Osteoblast (primary cell): ENCODE measurements at regions not wholly inside any gene's neighbourhood (a gene's known extent, or its start where the extent isn't known, plus 50 kb on each side); places are given as distances from the start of the nearest gene placed in this dataset.

Experiments used
- DNase-seq: peaks from one replicate; pipeline ENCODE4 v3.0.0; 2011; ENCODE audit warnings: low spot score, mixed read lengths; ENCODE audit not compliant: insufficient read length; ENCODE audit errors: missing footprints
- H2AFZ ChIP-seq: 2 replicates; pipeline ENCODE4 v1.6.0; 2011; ENCODE audit warnings: mild to moderate bottlenecking, low read length
- H3K27ac ChIP-seq: 2 replicates; pipeline ENCODE4 v1.5.1; 2011; ENCODE audit warnings: mild to moderate bottlenecking, low read depth, low read length, moderate library complexity
- H3K27me3 ChIP-seq: 2 replicates; pipeline ENCODE4 v1.6.0; 2012; ENCODE audit warnings: mild to moderate bottlenecking, control low read depth, inconsistent platforms, low read length, moderate library complexity; ENCODE audit not compliant: insufficient read depth
- H3K36me3 ChIP-seq: 2 replicates; pipeline ENCODE4 v1.5.1; 2011; ENCODE audit warnings: mild to moderate bottlenecking, low read length, control low read depth, moderate library complexity; ENCODE audit not compliant: insufficient read depth
- H3K4me1 ChIP-seq: 2 replicates; pipeline ENCODE4 v1.5.1; 2011; ENCODE audit warnings: mild to moderate bottlenecking, low read length, control low read depth, moderate library complexity; ENCODE audit not compliant: insufficient read depth
- H3K4me2 ChIP-seq: 2 replicates; pipeline ENCODE4 v1.6.0; 2011; ENCODE audit warnings: mild to moderate bottlenecking, low read length; ENCODE audit not compliant: insufficient read depth
- H3K4me3 ChIP-seq: fragments of 200-600 bp; sonication (generic); 3 replicates; pipeline ENCODE4 v1.5.1; 2012; ENCODE audit warnings: mild to moderate bottlenecking, low read length, inconsistent platforms; ENCODE audit not compliant: insufficient read depth
- H3K79me2 ChIP-seq: 2 replicates; pipeline ENCODE4 v1.6.0; 2012; ENCODE audit warnings: mild to moderate bottlenecking, low read length, control low read depth, inconsistent platforms; ENCODE audit not compliant: insufficient read depth
- H3K9me3 ChIP-seq: 2 replicates; pipeline ENCODE4 v1.5.1; 2011; ENCODE audit warnings: low read depth, low read length, control low read depth
- H4K20me1 ChIP-seq: 2 replicates; pipeline ENCODE4 v1.6.0; 2012; ENCODE audit warnings: mild to moderate bottlenecking, low read length, control low read depth; ENCODE audit not compliant: insufficient read depth
- CTCF ChIP-seq: IDR thresholded peaks from 2 replicates; pipeline ENCODE4 v1.5.1; 2011; ENCODE audit warnings: mild to moderate bottlenecking, low read depth, low read length, moderate library complexity; ENCODE audit errors: extremely low read depth

- no peak for DNase-seq
- Histone ChIP-seq H3K9me3 (peaks cover 3% of the 10 kb centered on the region), H3K27ac (no peak overlapping the region), H3K27me3 (no peaks in the 10 kb centered on the region), H4K20me1 (no peaks in the 10 kb centered on the region), H2AFZ (no peak overlapping the region), H3K79me2 (no peaks in the 10 kb centered on the region), H3K36me3 (no peaks in the 10 kb centered on the region), H3K4me2 (no peak overlapping the region), H3K4me1 (no peaks in the 10 kb centered on the region), H3K4me3 (no peak overlapping the region)
- no peak for TF ChIP-seq CTCF
These were observed 631.0 kb downstream of the SQOR start for GRCh38 chr15:46265664-46266347.

- H3K79me2 ChIP-seq = no peaks in the 10 kb centered on the region
- H3K9me3 ChIP-seq = no peaks in the 10 kb centered on the region
- H4K20me1 ChIP-seq = no peaks in the 10 kb centered on the region
- H3K4me2 ChIP-seq = no peak overlapping the region
- H3K4me1 ChIP-seq = no peaks in the 10 kb centered on the region
- TF ChIP-seq CTCF = no peak
- no peak for DNase-seq
- H3K27ac ChIP-seq = no peak overlapping the region
- H3K36me3 ChIP-seq = no peaks in the 10 kb centered on the region
- no peak overlapping the region for H3K4me3 ChIP-seq
- H2AFZ ChIP-seq = no peak overlapping the region
- no peaks in the 10 kb centered on the region for H3K27me3 ChIP-seq
These were observed 631.8 kb downstream of the SQOR start for GRCh38 chr15:46266661-46267060.

GRCh38 chr15:46270481-46271147, 635.8 kb downstream of the SQOR start:
- H3K27me3 ChIP-seq = no peaks in the 10 kb centered on the region
- TF ChIP-seq CTCF = no peak
- DNase-seq = no peak
- no peak overlapping the region for H2AFZ ChIP-seq
- H4K20me1 ChIP-seq = no peaks in the 10 kb centered on the region
- H3K36me3 ChIP-seq = no peaks in the 10 kb centered on the region
- H3K4me1 ChIP-seq = no peaks in the 10 kb centered on the region
- H3K9me3 ChIP-seq = no peaks in the 10 kb centered on the region
- H3K4me2 ChIP-seq = no peak overlapping the region
- no peaks in the 10 kb centered on the region for H3K79me2 ChIP-seq
- H3K27ac ChIP-seq = no peak overlapping the region
- H3K4me3 ChIP-seq = no peak overlapping the region

GRCh38 chr15:46275701-46276100, 640.9 kb downstream of the SQOR start:
- no peak for DNase-seq
- Histone ChIP-seq H3K4me3 (no peak overlapping the region), H3K27ac (no peak overlapping the region), H3K27me3 (no peaks in the 10 kb centered on the region), H3K4me1 (no peaks in the 10 kb centered on the region), H3K9me3 (no peaks in the 10 kb centered on the region), H4K20me1 (no peaks in the 10 kb centered on the region), H3K36me3 (no peaks in the 10 kb centered on the region), H2AFZ (no peak overlapping the region), H3K4me2 (no peak overlapping the region), H3K79me2 (no peaks in the 10 kb centered on the region)
- no peak for TF ChIP-seq CTCF
